ENCODE measurements at regions not wholly inside any gene's neighbourhood (a gene's known extent, or its start where the extent isn't known, plus 50 kb on each side); places are given as distances from the start of the nearest gene placed in this dataset.
A peak's percentile ranks its signal among the peaks of the same experiment; 100 is the strongest.

- Mint-ChIP-seq H3K9me3 (ENCODE audit: unreplicated experiment) (no peaks in the 10 kb centered on the region), H3K27me3 (ENCODE audit: insufficient read depth, unreplicated experiment) (no peaks in the 10 kb centered on the region), H3K27ac (ENCODE audit: unreplicated experiment) (no peak overlapping the region), H3K4me3 (ENCODE audit: unreplicated experiment) (no peak overlapping the region), H3K36me3 (ENCODE audit: insufficient read depth, unreplicated experiment) (no peaks in the 10 kb centered on the region), H3K4me1 (ENCODE audit: low read depth, unreplicated experiment) (no peaks in the 10 kb centered on the region)
- DNase-seq, result no peak
- intact Hi-C loops (cut with micrococcal nuclease; ENCODE audit: unreplicated experiment), result no loop called here
- no peak for TF ChIP-seq CTCF (IDR thresholded peaks at IDR 0.05; ENCODE audit: insufficient read depth in 1 of 2, low read depth in 1 of 2, low read length in 1 of 2, severe bottlenecking in 1 of 2, unreplicated experiment in 1 of 2)
- Histone ChIP-seq H3K9me3 (peaks cover 3% of the 10 kb centered on the region; the same call in 1 of the 2 replicates), H3K4me3 (ENCODE audit: low read depth, low read length) (no peak overlapping the region), H3K36me3 (ENCODE audit: control insufficient read depth, insufficient read depth, low read length) (no peaks in the 10 kb centered on the region), H3K27me3 (replicated peaks; ENCODE audit: control insufficient read depth, insufficient read depth, low read length) (no peaks in the 10 kb centered on the region), H3K4me1 (peaks cover 13% of the 10 kb centered on the region; the same call in 1 of the 2 replicates)
- BruUV-seq (replicated peaks), result no TSS peak
- POLR2A ChIA-PET, result no interaction called here
- CTCF ChIA-PET, result no interaction called here
Observed at GRCh38 chr12:91923864-91924263, 221.8 kb downstream of the BTG1 start.

- Histone ChIP-seq H3K9me3 (peaks cover under 1% of the 10 kb centered on the region; the same call in 1 of the 2 replicates), H3K4me1 (peaks cover 12% of the 10 kb centered on the region; the same call in 1 of the 2 replicates), H3K36me3 (ENCODE audit: control insufficient read depth, insufficient read depth, low read length) (no peaks in the 10 kb centered on the region), H3K27me3 (replicated peaks; ENCODE audit: control insufficient read depth, insufficient read depth, low read length) (no peaks in the 10 kb centered on the region), H3K4me3 (ENCODE audit: low read depth, low read length) (no peak overlapping the region)
- no TSS peak for BruUV-seq (replicated peaks)
- Mint-ChIP-seq H3K27ac (ENCODE audit: unreplicated experiment) (no peak overlapping the region), H3K27me3 (ENCODE audit: insufficient read depth, unreplicated experiment) (no peaks in the 10 kb centered on the region), H3K9me3 (ENCODE audit: unreplicated experiment) (no peaks in the 10 kb centered on the region), H3K4me1 (ENCODE audit: low read depth, unreplicated experiment) (no peaks in the 10 kb centered on the region), H3K36me3 (ENCODE audit: insufficient read depth, unreplicated experiment) (no peaks in the 10 kb centered on the region), H3K4me3 (ENCODE audit: unreplicated experiment) (no peak overlapping the region)
- DNase-seq, result peak in 1 of 2 experiments; percentile 9
- ChIA-PET POLR2A (interaction anchor here (1.5 kb wide), 1 partner anchor 223 kb away, joined by 5 read pairs; the partner anchor contains the start of gene BTG1), CTCF (no interaction called here)
- TF ChIP-seq CTCF (IDR thresholded peaks at IDR 0.05; ENCODE audit: insufficient read depth in 1 of 2, low read depth in 1 of 2, low read length in 1 of 2, severe bottlenecking in 1 of 2, unreplicated experiment in 1 of 2), result no peak
- intact Hi-C loops (cut with micrococcal nuclease; ENCODE audit: unreplicated experiment), result no loop called here
Observed at GRCh38 chr12:91922674-91923073, 223.0 kb downstream of the BTG1 start.

GRCh38 chr12:91922139-91922538, 223.5 kb downstream of the BTG1 start:
- Histone ChIP-seq H3K27me3 (replicated peaks; ENCODE audit: control insufficient read depth, insufficient read depth, low read length) (no peaks in the 10 kb centered on the region), H3K4me1 (peaks cover 7% of the 10 kb centered on the region; the same call in 1 of the 2 replicates), H3K4me3 (ENCODE audit: low read depth, low read length) (no peak overlapping the region), H3K9me3 (no peaks in the 10 kb centered on the region), H3K36me3 (ENCODE audit: control insufficient read depth, insufficient read depth, low read length) (no peaks in the 10 kb centered on the region)
- no peak for DNase-seq
- Mint-ChIP-seq H3K4me3 (ENCODE audit: unreplicated experiment) (no peak overlapping the region), H3K27ac (ENCODE audit: unreplicated experiment) (no peak overlapping the region), H3K27me3 (ENCODE audit: insufficient read depth, unreplicated experiment) (no peaks in the 10 kb centered on the region), H3K4me1 (ENCODE audit: low read depth, unreplicated experiment) (no peaks in the 10 kb centered on the region), H3K36me3 (ENCODE audit: insufficient read depth, unreplicated experiment) (no peaks in the 10 kb centered on the region), H3K9me3 (ENCODE audit: unreplicated experiment) (no peaks in the 10 kb centered on the region)
- intact Hi-C loops (cut with micrococcal nuclease; ENCODE audit: unreplicated experiment), result no loop called here
- no TSS peak for BruUV-seq (replicated peaks)
- no peak for TF ChIP-seq CTCF (IDR thresholded peaks at IDR 0.05; ENCODE audit: insufficient read depth in 1 of 2, low read depth in 1 of 2, low read length in 1 of 2, severe bottlenecking in 1 of 2, unreplicated experiment in 1 of 2)
- POLR2A ChIA-PET, result interaction anchor here (1.5 kb wide), 1 partner anchor 224 kb away, joined by 5 read pairs; the partner anchor contains the start of gene BTG1
- CTCF ChIA-PET, result no interaction called here
